GM21360 (cell line): ENCODE measurements at regions not wholly inside any gene's neighbourhood (a gene's known extent, or its start where the extent isn't known, plus 50 kb on each side); places are given as distances from the start of the nearest gene placed in this dataset.
"Not testable (repeated sequence)": the region's sequence is repeated elsewhere in the genome, so short reads cannot be mapped to it uniquely, and the experiment has no call there.

ENCODE experiments used
- ATAC-seq: cut with Tn5 transposase; IDR thresholded peaks from one replicate; pipeline ENCODE4 v1.9.1; 2021; ENCODE audit warnings: mild to moderate bottlenecking, moderate library complexity; ENCODE audit not compliant: unreplicated experiment

GRCh38 chr4:26044524-26044923, 130.5 kb downstream of the SMIM20 start:
- ATAC-seq: no peak

- ATAC-seq: no peak
Observed at GRCh38 chr4:26044983-26045382, 131.0 kb downstream of the SMIM20 start.

GRCh38 chr4:26047795-26048194, 133.8 kb downstream of the SMIM20 start:
- ATAC-seq: no peak

- no peak for ATAC-seq
Observed at GRCh38 chr4:26048378-26048882, 134.4 kb downstream of the SMIM20 start.

GRCh38 chr4:26048950-26049349, 134.9 kb downstream of the SMIM20 start:
- no peak for ATAC-seq

- ATAC-seq: no peak
Observed at GRCh38 chr4:26049447-26049846, 135.4 kb downstream of the SMIM20 start.

- ATAC-seq: no peak
Observed at GRCh38 chr4:26050212-26050643, 136.2 kb downstream of the SMIM20 start.

DNA sequence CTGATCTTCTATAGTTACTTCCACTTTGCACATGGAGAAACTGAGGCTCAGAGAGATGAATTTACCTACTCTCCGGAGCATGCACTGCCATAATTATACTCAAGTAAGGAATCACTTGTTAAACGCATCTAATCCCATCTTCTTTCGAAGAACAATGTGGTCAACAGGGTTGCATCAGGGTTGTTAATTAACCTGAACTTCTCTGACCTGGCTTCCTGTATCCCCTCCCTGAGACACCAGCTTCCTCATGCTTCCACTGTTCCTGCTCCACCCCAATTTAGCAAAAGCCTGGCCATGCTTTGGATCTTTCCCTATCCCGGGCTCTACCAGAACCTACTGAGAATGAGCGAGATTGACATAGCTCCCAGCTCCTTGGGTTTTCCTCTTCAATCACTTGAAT, 136.7 kb downstream of the SMIM20 start:
- no peak for ATAC-seq

- no peak for ATAC-seq
Observed at GRCh38 chr4:26051240-26051639, 137.2 kb downstream of the SMIM20 start.

DNA sequence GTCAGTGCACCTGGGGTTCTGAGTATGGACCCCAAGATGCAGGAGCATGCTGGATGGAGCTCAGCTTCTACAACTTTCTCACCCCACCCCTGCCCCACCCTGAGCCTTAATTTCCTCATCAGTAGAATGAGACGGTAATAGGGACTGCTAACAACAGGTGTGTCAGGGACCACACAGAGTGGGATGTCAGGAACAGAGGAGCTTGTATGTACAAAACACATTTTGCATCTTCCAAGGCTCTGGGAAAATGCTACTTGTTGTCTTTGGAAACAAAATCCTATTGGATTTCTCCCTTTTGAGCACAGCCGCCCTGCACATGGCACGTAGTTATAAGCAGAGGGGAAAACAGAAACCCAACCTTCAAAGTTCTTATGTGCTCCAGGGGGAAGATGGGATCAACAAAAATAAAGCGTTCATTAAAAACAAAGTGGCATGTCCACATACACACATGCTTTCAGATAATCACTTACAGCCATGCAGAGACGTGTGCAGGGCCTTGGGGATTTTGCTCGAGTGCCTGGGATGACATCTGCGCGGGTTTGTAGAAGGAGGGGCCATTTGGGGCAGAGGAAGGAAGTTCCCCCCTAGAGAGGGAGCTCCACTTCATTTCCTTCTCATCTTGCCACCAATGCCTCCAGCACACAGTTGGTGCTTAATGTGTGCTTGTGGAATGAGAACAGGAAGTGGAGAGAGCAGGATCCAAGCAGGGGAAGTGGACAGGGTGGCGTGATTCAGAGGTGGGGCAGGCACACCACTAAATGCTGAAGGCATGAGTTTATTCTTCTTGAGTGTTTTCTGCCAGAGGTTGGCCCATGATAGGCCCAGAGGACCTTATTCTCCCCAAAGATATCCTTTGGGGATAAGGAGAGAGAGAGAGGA, 138.9 kb downstream of the SMIM20 start:
- ATAC-seq: no peak

- no peak for ATAC-seq
Observed at GRCh38 chr4:26053761-26054160, 139.7 kb downstream of the SMIM20 start.

- no peak for ATAC-seq
Observed at GRCh38 chr4:26055855-26056254, 141.8 kb downstream of the SMIM20 start.

- ATAC-seq: no peak
Observed at GRCh38 chr4:26056406-26056805, 142.4 kb downstream of the SMIM20 start.

GRCh38 chr4:26057839-26058238, 143.8 kb downstream of the SMIM20 start:
- not testable (repeated sequence) for ATAC-seq

- peak; percentile 73 for ATAC-seq
Observed at GRCh38 chr4:26058537-26058936, 144.5 kb downstream of the SMIM20 start.

DNA sequence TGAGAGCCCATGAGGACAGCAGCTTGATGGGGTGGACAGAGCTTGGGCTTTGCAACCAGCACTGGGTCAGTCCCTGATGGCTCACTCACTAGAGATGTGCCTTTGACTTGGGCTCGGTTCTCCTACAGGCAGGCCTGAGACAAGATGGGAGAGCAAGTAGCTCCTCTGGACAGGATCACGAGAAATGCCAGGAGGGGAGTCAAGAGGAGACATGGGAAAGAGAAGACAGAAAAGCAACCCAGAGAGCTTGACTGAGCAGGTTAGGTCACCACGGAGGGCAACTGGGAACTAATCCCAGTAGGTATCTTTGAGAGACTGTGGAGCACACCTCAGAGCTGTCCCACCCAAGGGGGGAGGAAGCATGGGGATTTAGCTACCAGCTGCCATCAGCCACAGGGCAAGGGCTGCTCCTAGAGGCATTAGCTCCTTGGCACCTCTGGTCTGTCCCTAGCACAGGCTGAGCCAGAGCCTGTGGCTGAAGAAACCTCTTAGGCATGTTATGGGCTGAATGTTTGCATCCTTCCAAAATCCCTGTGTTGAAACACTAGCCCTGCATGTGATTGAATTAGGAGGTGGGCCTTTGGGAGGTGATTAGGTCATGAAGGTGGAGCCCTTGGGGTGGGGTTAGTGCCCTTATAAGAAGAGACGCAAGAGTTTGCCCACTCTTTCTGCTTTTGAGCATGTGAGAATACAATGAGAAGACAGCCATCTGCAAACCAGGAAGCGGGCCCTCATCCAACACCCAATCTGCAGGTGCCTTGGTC, 145.6 kb downstream of the SMIM20 start:
- no peak for ATAC-seq

- no peak for ATAC-seq
Observed at GRCh38 chr4:26060286-26060685, 146.3 kb downstream of the SMIM20 start.

DNA sequence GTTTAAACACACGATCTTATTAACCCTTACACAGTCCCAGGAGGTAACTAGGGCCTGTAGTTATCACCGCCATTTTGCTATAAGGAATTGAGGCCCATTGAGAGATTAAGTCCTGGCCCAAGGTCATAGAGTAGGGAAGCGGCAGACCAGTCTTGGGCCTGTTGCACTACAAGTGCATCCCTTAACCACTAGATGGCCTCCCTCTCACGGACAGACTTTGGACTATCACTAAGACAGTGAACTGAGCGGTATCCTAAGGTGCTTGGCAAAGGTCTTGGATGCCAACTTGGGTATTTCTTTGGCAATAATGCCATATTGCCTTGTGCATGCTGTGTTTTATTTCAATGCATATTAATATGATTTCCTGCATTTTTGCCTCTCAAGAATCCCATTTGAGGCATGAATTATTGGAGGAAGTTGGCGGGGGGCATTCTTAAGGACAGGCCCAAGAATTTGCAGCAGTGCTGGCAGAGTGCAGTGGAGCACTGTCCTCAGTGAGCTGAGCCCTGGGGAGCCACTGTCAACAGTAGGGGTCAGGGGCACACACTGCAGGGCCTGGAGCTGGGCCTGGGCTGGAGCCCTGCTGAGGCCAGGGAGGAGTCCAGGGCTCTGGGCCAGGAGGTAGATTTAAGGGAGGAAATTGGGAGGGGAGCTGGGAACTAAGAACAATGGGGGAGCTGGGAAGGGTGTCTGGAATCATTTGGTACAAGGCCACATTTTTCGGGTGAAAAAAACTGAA, 147.4 kb downstream of the SMIM20 start:
- ATAC-seq: no peak

GRCh38 chr4:26062215-26062614, 148.2 kb downstream of the SMIM20 start:
- ATAC-seq: no peak

- ATAC-seq: not testable (repeated sequence)
Observed at GRCh38 chr4:26064009-26064408, 150.0 kb downstream of the SMIM20 start.

- no peak for ATAC-seq
Observed at GRCh38 chr4:26065833-26066232, 151.8 kb downstream of the SMIM20 start.
